Sigmoid colon (tissue), 6 donors: ENCODE measurements at regions not wholly inside any gene's neighbourhood (a gene's known extent, or its start where the extent isn't known, plus 50 kb on each side); places are given as distances from the start of the nearest gene placed in this dataset.
A peak's percentile ranks its signal among the peaks of the same experiment; 100 is the strongest.

Experiments used
- DNase-seq: peaks from one replicate; pipeline ENCODE4 v3.0.0-alpha.2; 2019
- H3K27ac ChIP-seq, 4 donors: fragments of 200-600 bp; sonication (generic); one replicate each; pipeline ENCODE4 v1.5.1; 2016 to 2019; ENCODE audit warnings: mild to moderate bottlenecking in 1 of 4
- H3K27me3 ChIP-seq, 3 donors: fragments of 200-600 bp; sonication (generic); one replicate each; pipeline ENCODE4 v1.5.1; 2019; ENCODE audit warnings: mild to moderate bottlenecking in 1 of 3
- H3K36me3 ChIP-seq, 4 donors: fragments of 200-600 bp; sonication (generic); one replicate each; pipeline ENCODE4 v1.5.1; 2016 to 2019
- H3K4me1 ChIP-seq, 4 donors: fragments of 200-600 bp; sonication (generic); one replicate each; pipeline ENCODE4 v1.5.1; 2017 to 2019
- H3K4me3 ChIP-seq, 4 donors: fragments of 200-600 bp; sonication (generic); one replicate each; pipeline ENCODE4 v1.5.1; 2017 to 2019; ENCODE audit warnings: mild to moderate bottlenecking in 2 of 4, moderate library complexity in 1 of 4
- H3K9me3 ChIP-seq, 4 donors: fragments of 200-600 bp in 3 of 4; sonication (generic) in 3 of 4; one replicate each; pipeline versions ENCODE4 v1.5.1 to v1.6.1; 2013 to 2019
- EP300 ChIP-seq, 4 donors: sonication (generic); formaldehyde crosslinking; IDR thresholded peaks; one replicate each; pipeline ENCODE4 v1.6.1; 2017; ENCODE audit warnings: antibody characterized with exemption in 4 of 4
- POLR2A ChIP-seq, 2 donors: fragments of 450-650 bp; IDR thresholded peaks; one replicate each; pipeline ENCODE4 v1.6.1; 2016; ENCODE audit warnings: antibody characterized with exemption in 2 of 2, mild to moderate bottlenecking in 2 of 2, moderate library complexity in 2 of 2
- POLR2AphosphoS5 ChIP-seq, 4 donors: sonication (generic); formaldehyde crosslinking; IDR thresholded peaks; one replicate each; pipeline ENCODE4 v1.6.1; 2017; ENCODE audit warnings: antibody characterized with exemption in 4 of 4
- WGBS, 2 donors: extraction: QIAGEN DNeasy Blood & Tissue Kit; methylation state at CpG; one replicate each; pipeline ENCODE4 v1.1.7; 2013; 5-methylcytosine and 5-hydroxymethylcytosine counted together
- intact Hi-C: fragments of 100-400 bp; cut with DNase I; formaldehyde crosslinking; loops from one replicate; pipeline ENCODE4 v1.15.1; 2023
- TF ChIP-seq, protein P1 (sequence below), 4 experiments: fragments of 450-650 bp in 3 of 4; fragments of 200-600 bp in 1 of 4; IDR thresholded peaks; one replicate each; pipeline ENCODE4 v1.5.1; 2016 to 2019; ENCODE audit warnings: antibody characterized with exemption in 4 of 4, mild to moderate bottlenecking in 3 of 4, moderate library complexity in 2 of 4
- donor health status: healthy with polysubstance abuse.
- donor health status: healthy.

GRCh38 chr3:72482589-72483321, 365.5 kb downstream of the SHQ1 start:
- Histone ChIP-seq H3K27me3 (no peaks in the 10 kb centered on the region), H3K4me1 (peaks cover 0 to 39% (median 34%) of the 10 kb centered on the region in 4 donors), H3K27ac (peak overlapping the region; percentile 43 to 67 (median 60)), H3K9me3 (no peaks in the 10 kb centered on the region), H3K36me3 (no peaks in the 10 kb centered on the region), H3K4me3 (peak overlapping the region; percentile 8 to 35 (median 33))
- peak; percentile 73 for DNase-seq
- TF ChIP-seq EP300 (IDR thresholded peaks at IDR 0.05), result peak in 1 of 4 donors; percentile 5
- TF ChIP-seq POLR2AphosphoS5 (IDR thresholded peaks at IDR 0.05), result peak; percentile 2 to 55 (median 16)
- TF ChIP-seq POLR2A (IDR thresholded peaks at IDR 0.05), result no peak
- TF ChIP-seq, protein P1, sequence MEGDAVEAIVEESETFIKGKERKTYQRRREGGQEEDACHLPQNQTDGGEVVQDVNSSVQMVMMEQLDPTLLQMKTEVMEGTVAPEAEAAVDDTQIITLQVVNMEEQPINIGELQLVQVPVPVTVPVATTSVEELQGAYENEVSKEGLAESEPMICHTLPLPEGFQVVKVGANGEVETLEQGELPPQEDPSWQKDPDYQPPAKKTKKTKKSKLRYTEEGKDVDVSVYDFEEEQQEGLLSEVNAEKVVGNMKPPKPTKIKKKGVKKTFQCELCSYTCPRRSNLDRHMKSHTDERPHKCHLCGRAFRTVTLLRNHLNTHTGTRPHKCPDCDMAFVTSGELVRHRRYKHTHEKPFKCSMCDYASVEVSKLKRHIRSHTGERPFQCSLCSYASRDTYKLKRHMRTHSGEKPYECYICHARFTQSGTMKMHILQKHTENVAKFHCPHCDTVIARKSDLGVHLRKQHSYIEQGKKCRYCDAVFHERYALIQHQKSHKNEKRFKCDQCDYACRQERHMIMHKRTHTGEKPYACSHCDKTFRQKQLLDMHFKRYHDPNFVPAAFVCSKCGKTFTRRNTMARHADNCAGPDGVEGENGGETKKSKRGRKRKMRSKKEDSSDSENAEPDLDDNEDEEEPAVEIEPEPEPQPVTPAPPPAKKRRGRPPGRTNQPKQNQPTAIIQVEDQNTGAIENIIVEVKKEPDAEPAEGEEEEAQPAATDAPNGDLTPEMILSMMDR (IDR thresholded peaks at IDR 0.05), result no peak
- WGBS, 2 donors, result 10 to 11% methylated on average over 12 of the region's 12 CpGs
- intact Hi-C loops, result no loop called here

GRCh38 chr3:72481542-72481941, 366.7 kb downstream of the SHQ1 start:
- 90 to 93% methylated on average over 4 of the region's 4 CpGs for WGBS, 2 donors
- H3K36me3 ChIP-seq, result no peaks in the 10 kb centered on the region
- TF ChIP-seq POLR2AphosphoS5 (IDR thresholded peaks at IDR 0.05) (no peak), POLR2A (IDR thresholded peaks at IDR 0.05) (no peak), EP300 (IDR thresholded peaks at IDR 0.05) (no peak)
- TF ChIP-seq, protein P1 (IDR thresholded peaks at IDR 0.05), result no peak
- H3K27me3 ChIP-seq, result no peaks in the 10 kb centered on the region
- intact Hi-C loops, result no loop called here
- H3K4me3 ChIP-seq, result no peak overlapping the region
- no peak for DNase-seq
- no peak overlapping the region for H3K27ac ChIP-seq
- H3K4me1 ChIP-seq, result peaks cover 0 to 26% (median 22%) of the 10 kb centered on the region in 4 donors
- H3K9me3 ChIP-seq, result no peaks in the 10 kb centered on the region

- H3K27me3 ChIP-seq, result no peaks in the 10 kb centered on the region
- intact Hi-C loops, result no loop called here
- H3K4me3 ChIP-seq, result no peak overlapping the region
- H3K27ac ChIP-seq, result no peak overlapping the region
- no peak for TF ChIP-seq POLR2A (IDR thresholded peaks at IDR 0.05)
- TF ChIP-seq POLR2AphosphoS5 (IDR thresholded peaks at IDR 0.05), result no peak
- TF ChIP-seq, protein P1 (IDR thresholded peaks at IDR 0.05), result no peak
- TF ChIP-seq EP300 (IDR thresholded peaks at IDR 0.05), result no peak
- H3K9me3 ChIP-seq, result no peaks in the 10 kb centered on the region
- no peak for DNase-seq
- H3K4me1 ChIP-seq, result peaks cover 0 to 15% (median 13%) of the 10 kb centered on the region in 4 donors
- no peaks in the 10 kb centered on the region for H3K36me3 ChIP-seq
Observed at GRCh38 chr3:72480366-72480765, 367.9 kb downstream of the SHQ1 start.

DNA sequence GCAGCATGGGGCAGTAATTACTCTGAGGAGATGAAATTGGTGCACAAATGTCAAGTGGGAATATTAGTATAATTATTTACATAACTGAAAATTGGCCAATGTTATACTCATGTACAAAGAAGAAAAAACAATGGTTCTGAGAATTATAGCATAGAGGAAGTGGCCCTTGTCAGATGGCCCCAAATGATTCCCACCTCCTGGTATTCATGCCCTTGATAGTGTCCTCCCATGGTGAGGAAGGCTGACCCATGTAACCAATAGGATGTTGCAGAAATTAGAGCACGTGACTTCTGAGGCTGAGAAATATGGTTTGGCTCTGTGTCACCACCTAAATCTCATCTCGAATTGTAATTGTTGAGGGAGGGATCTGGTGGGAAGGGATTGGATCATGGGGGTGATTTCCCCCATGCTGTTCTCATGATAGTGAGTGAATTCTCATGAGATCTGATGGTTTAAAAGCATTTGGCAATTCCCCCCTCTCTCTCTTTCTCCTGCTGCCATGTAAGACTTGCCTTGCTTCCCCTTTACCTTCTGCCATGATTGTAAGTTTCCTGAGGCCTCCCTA, 368.5 kb downstream of the SHQ1 start:
- Histone ChIP-seq H3K4me1 (peaks cover 0 to 14% (median 13%) of the 10 kb centered on the region in 4 donors), H3K36me3 (no peaks in the 10 kb centered on the region), H3K27ac (no peak overlapping the region), H3K9me3 (no peaks in the 10 kb centered on the region), H3K27me3 (no peaks in the 10 kb centered on the region), H3K4me3 (no peak overlapping the region)
- 93 to 94% methylated on average over 2 of the region's 2 CpGs for WGBS, 2 donors
- no peak for DNase-seq
- intact Hi-C loops, result no loop called here
- TF ChIP-seq EP300 (IDR thresholded peaks at IDR 0.05) (no peak), POLR2A (IDR thresholded peaks at IDR 0.05) (no peak), POLR2AphosphoS5 (IDR thresholded peaks at IDR 0.05) (no peak)
- TF ChIP-seq, protein P1 (IDR thresholded peaks at IDR 0.05), result no peak
